HG02678 (cell line): ENCODE measurements at regions not wholly inside any gene's neighbourhood (a gene's known extent, or its start where the extent isn't known, plus 50 kb on each side); places are given as distances from the start of the nearest gene placed in this dataset.

Source experiments
- ATAC-seq: cut with Tn5 transposase; IDR thresholded peaks from one replicate; pipeline ENCODE4 v1.9.1; 2021; ENCODE audit warnings: mild to moderate bottlenecking, moderate library complexity; ENCODE audit not compliant: unreplicated experiment

DNA sequence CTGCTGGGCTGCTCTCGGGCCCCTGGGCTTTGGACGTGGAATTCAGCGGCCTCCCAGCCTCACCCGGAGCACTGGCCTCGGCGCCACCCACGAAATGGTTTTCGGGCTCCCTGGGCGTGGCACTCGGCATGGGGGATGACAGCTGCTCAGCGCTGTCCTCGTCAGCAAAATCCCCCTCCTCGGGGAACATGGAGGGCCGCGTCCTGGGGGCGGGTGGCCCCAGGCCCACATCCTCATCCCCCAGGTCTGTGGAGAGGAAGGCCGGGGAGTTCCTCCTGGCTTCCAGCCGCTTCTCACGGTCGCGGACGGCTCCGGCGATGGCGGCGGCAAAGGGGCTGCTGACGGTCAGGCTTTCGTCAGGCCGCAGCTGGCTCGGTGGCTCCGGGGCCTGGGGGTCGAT, 88.4 kb downstream of the CTTN start:
- no peak for ATAC-seq

DNA sequence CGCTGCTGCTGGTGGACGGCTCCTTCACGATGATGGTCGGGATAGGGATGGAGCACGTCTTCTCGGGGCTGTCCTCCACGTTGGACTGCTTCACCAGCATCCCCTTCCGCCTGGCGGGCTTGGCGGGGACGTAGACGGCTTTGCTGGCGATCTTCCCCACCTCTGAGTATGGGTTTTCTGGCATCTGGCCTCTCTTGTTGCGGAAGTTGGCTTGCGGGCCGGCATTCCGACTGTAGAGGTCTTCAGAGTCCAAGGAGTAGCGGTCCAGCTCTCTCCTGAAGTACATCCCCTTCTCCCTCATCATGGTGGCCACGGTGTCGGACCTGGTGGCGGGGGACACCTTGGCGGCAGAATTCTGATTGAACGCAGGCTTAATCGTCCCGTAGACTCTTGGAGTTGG, 88.8 kb downstream of the CTTN start:
- no peak for ATAC-seq

DNA sequence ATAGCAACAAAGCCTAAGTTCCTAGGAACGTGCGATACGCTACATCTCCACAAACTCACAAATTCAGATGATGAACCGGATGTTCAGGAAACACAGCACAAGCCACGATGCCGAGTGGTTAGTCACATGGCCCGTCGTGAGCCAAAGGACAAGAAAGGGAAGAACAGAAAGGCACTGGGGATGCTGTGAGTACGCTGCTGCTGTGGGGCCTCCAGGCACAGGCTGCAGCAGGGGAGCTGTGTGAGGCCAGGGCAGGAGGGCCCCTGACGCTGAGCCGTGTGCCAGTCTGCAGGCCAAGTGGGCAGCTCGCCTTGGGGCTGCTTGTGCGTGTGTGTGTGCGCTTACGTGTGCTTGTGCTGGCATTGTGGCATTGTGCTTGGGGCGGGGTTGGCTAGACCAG, 89.4 kb downstream of the CTTN start:
- no peak for ATAC-seq

DNA sequence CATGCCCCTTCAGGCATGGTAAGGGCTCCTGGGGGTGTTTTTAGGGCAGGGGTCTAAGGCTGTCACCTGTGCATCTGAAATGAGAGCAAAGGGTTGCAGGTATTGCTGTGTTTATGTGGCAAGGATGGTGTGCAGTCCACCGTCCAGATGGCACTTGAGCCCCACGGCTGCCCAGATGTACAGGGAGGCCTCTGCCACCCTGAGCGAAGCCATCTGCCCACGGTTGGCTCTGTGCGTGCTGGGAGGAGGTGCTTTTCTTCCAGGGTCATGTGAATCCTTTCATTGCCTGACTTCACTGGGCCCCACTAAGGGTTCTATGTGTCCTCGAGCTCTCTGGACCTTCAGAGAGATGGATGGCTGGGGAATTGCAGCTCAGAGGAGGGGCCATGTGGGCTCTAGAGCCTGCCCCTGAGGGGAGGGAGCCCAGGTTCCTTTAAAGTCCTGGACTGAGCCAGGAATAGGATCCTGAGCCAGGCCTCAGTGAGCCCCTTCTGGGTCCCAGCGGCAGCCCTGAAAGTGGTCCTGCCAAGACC, 89.9 kb downstream of the CTTN start:
- ATAC-seq = no peak

DNA sequence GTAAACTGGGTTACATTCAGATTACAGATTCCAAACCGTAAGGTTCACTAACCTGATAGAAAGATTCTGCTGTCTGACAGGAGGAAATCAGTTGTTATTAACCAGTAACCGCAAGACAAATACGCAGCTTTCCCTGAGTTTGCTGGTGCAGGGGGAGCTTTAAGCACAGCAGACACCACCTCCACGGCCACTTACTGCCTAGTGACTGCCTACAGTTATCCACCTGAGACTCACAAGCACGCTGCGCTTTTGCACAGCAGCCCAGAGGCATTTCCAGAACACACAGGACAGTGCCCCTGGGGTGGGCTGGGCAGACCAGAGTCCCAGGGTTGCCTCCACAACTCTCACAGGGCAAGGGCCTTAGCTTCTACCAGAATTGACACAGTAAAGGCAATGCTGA, 90.9 kb downstream of the CTTN start:
- ATAC-seq = no peak

DNA sequence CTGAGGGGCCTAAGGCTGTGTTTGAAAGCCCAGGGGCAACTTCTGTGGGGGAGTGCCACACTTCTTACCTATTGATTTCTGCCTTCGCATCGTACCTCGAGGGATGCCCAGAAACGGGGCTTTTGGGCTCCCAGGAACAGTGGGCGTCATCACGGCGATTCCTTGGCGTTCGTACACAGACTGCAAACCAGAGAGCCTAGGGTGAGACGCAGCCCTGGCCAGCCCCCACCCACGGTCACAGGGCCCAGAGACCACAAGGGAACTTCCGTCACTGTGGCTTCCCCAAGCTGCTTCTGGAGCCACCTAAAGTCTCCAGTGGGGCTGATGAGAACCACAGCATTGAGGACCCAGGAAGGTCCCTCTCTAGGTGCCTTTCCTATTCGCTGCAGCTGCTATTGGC, 91.9 kb downstream of the CTTN start:
- ATAC-seq = no peak

DNA sequence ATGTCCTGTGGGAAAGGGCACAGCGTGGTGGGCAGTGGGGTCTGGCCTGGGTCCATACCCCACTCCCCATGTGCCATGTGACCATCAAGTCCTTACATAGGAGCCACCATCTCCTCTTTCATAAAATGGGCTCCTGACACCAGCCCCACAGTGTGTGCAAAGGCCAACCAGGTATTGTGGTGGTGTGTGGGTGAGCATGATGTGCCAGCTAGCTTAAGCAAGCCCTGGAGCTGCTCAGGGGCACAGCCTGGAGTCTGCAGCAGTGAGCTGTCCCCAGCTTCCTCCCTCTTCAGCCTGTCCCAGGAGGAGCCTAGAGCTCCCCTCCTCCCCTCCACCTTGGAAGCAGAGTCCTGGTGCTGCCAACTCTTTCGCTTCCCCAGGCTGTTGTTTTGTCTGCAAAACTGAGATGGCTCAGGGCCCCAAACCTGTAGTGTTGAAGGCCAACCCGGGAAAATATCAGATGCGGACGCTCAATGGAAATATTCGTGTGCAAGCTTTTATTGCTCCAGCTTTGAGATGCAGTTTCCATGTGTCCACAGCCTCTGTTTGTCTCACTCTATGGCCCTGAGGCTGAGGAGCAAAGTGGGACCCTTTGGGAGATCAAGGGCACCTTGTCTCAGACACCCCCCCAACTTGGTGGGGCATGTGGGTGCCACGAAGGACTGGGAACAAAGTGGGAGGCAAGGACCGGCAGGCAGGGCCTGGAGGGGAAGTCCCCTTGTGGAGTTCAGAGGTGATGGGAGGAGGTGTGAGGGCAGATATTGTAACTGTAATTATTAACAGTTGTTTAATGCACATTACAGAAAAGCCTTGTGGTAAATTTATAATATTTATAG, 92.6 kb downstream of the CTTN start:
- ATAC-seq = no peak

DNA sequence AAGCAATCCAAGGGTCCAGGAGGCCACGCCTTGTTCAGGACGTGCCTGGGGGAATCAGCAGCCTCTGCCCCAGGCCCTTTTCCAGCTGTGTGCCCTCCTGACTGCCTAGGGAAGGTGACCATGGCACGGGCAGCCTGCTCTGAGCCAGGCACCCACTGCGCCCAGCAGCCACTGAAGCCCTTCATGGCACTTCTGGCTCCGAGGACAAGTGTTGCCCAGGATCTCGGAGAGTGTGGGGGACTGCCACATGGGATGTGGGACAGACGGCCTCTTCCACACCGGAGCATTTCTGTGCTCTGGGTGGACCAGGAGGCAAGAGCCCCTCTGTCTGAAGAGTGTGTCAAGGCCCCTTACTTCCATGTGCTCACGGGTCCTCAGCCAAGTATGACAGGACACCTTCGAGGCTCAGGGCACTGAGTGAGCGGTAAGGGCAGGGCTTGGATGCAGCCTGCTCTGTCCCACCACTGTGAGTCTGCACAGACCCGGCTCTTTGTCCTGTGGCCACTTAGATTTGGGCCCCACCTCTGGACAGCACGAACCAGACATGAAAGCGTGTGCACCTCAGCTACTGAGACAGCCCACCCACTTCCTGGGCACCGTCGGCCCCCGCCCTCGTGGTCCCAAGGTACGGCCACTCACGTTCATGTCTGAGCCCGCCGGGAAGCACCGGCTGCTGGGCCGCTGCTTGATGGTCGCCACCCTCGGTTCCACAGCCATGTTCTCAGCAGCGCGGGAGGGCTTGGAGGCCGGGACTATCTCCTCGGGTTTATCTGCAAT, 93.6 kb downstream of the CTTN start:
- no peak for ATAC-seq

DNA sequence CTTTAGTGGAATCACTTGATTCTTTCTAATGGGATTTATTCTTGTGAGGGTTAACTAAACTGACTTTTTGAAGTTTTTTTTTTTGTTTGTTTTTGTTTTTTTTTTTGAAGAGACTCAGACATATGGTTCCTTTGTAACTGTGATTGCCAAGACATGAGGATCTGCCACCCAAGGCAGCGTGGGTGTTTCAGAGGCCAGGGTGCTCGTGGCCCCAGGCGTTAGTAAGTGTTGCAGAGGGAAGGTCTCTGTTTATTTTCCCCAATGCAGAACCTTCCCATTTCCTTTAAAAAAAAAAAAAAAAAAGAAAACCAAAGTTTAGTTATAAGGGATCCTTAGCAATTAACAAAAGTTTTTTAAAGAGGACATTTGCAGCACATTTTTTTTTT, 94.8 kb downstream of the CTTN start:
- no peak for ATAC-seq

DNA sequence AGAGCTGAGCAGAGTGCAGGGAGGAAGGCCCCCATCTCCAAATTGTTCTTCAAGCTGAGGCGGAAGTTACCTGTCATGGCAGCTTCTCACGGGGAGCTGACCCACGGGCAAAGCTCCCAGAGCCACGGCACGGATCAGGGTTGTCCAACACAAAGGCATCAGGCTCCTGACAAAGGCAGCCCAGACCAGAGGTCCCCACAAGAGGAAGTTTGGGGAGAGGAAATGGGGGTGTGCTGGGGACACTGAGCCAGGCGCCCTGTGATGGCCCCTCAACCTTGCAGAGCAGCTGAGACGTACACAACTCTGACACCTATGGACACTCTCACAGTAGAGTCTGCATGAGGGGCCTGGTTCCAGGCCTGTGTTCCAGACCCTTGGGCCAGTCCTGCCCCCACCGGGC, 95.6 kb downstream of the CTTN start:
- no peak for ATAC-seq

DNA sequence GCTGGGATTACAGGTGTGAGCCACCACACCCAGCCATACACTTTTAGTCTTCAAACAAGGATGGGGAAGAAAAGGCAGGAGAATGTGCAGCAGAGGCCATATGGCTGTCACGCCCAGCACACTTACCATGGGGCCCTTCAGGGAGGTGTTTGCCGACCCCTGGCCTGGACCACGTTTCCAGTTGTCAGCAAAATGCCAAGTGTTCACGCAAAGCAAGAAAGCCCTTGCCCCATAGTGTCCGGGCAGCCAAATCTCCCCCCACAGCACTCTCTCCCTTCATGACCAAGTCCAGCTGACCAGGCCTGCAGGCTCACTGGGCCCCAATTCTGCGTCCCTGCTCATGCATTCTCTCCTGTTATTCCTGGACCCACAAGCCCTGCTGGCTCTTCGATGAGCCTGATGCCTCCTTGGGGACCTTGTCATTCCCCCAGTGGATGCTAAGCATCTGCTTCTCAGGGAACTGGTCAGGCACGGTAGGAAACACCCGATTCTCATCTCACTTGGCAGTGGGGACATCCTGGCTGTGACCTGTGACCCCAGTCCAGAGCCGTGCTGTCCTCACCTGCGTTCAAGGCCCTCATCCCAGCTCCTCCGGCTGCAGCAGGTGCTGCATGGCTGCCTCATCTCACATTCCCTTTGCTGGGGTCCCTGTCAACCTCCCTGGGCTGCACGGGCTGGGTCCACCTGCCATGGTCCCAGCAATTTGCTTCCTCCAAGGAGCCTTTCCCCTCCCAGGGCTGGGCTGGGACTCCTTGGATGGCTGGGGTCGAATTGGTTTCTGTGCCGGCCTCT, 96.4 kb downstream of the CTTN start:
- no peak for ATAC-seq

DNA sequence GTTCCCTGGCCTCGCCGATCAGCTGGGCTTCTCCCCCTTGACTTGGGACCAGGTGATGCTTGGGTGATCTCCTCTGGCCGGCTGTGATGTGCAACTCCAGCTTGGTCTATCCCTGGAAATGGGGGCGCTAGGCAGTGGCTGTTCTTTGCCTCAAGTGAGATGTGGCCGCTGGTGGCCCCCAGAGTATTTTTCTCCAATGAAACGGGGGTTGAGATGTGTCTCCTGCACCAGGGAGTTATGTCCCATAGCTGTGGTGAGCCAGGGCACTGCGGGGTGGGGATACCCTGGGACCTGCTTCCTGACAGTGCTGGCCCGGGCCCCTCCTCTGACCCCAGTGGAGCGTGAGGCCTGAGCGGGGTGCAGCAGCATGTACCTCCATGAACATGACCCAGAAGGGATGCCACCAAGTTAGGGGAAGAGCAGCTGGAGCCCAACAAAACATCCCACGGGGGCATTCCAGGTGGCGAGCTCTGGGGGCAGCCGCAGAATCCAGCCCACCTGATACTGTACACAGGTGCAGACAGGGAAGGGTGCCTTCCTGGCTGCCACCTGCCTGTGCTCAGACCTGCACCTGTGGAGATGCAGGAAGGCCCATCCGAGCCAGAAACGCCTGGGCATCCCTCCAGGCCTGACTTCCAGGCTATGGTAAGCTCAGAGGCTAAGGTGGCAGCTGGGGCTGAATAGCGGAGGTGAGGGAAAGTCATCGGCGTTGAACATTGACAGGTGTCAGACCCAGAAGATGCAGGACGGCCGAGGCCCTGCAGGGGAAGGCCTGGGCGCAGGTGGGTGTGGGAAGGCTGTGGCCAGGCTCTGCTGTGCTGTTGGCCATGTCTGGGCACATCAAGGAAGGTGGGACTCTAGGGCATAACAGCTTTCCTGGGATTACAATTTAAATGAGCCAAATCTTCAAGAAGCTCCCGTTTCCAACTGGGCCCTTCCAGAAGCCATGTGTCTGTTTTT, 97.3 kb downstream of the CTTN start:
- no peak for ATAC-seq

DNA sequence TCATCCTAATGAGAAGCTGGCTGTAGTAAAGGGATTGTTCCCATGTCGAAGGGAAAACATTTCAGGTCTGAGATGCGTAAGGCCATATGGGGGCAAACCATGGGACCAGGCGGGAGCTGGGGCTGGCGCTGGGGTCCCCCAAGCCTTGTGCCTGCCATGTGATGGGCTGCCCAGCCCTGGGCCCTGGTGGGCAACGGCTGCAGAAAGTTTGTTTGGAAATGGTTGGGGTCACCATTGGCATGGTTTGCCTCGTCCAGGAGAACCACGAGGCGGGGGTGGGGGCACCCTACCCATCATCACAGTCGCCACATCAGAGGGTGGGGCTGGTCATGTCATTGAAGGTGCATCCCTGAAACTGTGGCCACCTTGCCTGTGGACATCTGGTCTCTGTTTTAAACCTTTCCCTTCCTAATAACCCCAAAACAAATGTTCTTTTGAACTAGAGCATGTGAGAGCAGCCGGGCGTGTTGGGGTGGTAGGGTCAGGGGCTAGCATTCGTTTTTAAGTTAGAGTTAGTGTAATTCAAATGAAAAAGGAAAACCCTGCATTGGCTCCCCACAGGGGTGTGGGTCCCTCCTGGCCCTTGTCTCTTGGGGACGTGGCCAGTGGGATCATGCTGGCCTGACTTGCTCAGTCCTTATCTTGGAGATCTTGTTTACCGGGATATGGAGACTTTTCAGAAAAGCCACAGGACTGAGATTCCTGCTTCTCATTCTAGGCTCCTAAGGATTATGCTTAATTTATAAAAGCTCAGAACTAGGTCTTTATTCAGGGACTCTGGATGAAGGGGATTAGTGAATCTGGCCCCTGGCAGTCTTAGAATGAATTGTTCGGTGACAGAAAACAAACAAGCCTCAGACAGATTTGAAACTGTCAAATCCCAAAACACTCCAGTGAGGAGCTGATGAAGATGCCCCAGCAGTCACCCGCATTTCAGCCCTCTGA, 98.5 kb downstream of the CTTN start:
- ATAC-seq = no peak

DNA sequence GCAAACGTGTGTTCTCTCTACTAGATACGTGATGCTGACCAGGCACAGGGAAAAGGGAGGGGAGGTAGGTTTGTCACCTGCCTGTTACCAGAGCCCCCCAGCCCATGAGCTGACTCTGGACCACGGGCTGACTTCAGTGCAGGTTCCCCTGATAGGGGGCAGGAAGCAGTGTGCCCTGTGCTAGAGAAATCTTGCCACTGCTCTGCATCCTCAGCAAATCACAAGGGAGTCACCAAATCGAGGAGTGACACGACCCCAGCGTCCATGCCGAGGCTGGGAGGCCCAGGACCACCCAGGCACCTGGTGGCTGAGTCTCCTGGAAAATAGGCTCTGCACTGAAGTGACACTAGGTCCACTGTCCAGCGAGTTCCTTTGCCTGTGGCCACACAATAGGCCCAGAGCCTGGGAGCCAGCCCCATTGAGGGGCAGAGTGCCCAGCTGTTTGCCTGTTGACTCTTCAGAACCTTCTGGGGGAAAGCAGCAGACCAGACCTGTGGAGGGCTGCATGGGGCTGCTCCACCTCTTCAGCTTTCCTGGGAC, 99.3 kb downstream of the CTTN start:
- ATAC-seq = no peak

DNA sequence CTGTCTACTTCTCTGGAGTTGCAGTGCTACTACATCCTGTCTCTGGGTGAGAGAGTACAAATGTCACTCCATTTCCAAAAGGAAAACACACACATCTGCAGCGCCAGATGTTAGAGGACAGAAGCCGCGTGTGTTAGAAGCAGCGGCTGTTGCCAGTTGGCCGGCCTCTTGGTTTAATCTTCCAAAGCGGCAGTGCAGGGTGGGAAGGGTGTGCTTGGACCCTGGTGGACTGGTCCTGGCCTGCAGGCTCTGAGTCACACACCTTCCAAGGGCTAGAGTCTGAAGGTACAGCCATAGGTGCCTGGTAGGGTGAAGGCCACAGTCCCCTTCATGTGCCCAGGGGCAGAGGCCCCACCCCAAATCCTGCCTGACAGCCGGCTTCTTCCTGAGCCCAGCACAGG, 99.8 kb downstream of the CTTN start:
- ATAC-seq = no peak

DNA sequence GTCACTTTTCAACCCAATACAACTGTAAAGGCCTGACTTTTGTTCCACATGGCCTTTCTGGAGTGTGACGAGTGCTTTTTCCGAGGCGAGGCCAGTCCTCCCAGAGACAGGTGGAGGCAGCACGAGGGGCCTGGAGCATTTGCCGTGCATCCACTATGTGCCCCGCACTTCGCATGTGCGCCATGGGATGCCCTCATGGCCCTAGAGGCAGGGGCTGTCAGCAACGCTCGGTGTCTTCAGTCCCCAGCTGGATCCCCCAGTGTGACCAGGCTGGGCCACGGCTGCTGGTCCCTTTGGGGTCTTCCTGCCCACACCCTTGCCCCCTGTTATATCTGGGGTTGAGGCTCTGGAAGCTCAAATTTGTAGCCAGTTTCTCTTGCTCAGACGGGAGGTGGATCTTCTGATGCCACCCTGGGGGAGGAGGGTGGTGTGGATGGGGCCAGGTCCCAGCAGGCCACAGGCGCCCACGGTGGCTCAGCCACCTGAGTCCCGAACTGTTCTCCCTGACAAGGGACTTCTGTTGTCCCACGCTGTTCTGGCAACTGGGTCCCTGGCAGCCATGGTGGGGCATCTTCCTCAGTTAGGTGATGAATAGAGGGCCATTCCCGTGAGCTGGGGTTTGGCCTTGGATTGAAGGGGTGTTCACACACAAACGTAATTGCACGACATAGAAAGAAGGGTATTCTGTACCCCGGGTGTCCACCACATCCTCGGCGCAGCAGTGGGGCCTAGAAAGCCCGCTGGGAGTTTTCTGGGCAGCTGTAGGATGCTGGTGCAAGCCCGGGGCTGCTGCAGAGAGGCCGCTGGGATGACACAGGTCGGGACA, 100.9 kb downstream of the CTTN start:
- no peak for ATAC-seq

DNA sequence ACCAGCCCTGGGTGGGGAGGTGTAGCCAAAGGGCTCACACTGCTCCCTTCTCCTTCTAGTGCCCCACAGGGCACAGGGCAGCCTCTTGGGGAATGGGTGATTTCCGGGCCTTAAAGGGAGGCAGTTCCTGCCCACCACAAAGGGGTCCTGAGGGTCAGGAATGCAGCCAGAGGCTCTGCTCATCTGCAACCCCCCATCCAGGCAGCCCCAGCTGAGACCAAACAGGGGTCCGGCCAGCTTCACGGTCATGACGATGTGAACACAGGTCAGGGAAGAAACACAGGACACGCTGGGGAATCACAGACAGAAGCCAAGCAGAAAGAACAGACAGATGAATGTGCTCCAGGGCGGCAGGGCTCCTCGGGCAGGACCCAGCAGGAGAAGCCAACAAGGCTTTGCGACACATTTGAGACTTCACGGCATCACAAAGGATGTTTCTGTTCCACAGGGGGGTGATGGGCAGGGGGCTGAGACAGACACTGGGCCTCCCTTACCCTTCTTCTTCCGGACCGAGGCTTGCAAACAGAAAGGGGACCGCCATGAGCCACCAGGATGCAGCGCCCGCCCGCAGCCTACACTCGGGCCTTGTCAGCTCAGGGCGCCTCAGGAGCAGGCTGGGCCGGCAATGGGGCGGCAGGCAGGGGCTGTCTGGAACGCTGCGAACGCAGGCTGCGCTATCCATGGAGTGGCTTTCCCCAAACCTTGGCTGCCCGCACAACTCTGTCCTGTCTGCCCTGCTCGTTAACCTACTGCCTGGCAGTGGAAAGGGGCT, 101.9 kb downstream of the CTTN start:
- ATAC-seq = no peak
